GM18907 (cell line): ENCODE measurements at regions not wholly inside any gene's neighbourhood (a gene's known extent, or its start where the extent isn't known, plus 50 kb on each side); places are given as distances from the start of the nearest gene placed in this dataset.
"Not testable (repeated sequence)": the region's sequence is repeated elsewhere in the genome, so short reads cannot be mapped to it uniquely, and the experiment has no call there.

Source experiments
- ATAC-seq: cut with Tn5 transposase; IDR thresholded peaks from one replicate; pipeline ENCODE4 v1.9.1; 2021; ENCODE audit warnings: mild to moderate bottlenecking, moderate library complexity; ENCODE audit not compliant: unreplicated experiment

- no peak for ATAC-seq
Observed at GRCh38 chr2:154580767-154581166, 117.7 kb upstream of the KCNJ3 start.

GRCh38 chr2:154582694-154583093, 115.8 kb upstream of the KCNJ3 start:
- ATAC-seq, result not testable (repeated sequence)

GRCh38 chr2:154583274-154583673, 115.2 kb upstream of the KCNJ3 start:
- not testable (repeated sequence) for ATAC-seq

GRCh38 chr2:154587739-154588138, 110.8 kb upstream of the KCNJ3 start:
- no peak for ATAC-seq

GRCh38 chr2:154588838-154589237, 109.7 kb upstream of the KCNJ3 start:
- ATAC-seq, result no peak

DNA sequence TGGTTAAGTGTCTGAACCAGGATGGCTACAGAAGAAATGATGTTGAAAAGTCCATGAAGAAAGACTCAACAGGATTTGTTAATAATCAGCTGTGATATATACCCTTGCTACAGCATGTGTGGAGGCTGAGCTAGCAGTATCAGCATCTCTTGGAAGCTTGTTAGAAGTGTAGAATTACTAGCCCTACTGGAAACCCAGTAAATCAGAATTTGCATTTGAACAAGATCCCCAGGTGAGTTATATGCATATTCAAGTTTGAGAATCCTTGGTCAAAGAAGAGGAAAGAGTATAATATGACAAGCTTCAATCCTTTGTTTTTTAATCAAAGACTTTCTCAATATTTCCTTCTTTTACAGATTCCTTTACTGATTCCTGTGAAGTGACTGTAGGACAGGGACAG, 109.0 kb upstream of the KCNJ3 start:
- ATAC-seq, result no peak

DNA sequence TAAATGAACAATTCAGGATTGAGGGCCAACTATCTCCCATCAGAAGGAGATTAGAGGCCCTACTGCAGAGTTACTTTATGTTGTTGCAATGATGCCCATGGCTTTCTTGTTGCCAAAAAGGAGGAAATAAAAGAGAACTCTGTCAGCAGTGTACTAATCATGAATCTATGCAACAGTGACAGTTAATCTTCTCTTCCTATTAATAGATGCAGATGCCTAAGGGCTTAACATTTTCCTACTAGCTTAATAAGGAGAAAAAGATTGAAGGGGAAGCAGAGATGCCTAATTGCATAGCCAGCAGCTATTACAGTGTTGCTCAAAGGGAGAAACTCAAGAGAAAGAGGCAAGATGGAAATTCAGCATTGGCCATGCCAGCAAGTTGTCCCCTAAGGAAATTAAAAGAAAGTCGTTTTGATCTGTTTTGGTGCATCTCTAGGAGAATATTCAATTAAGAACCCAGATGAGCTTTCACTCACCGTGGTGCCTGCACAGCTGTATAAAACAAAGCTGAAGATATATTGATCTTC, 107.1 kb upstream of the KCNJ3 start:
- no peak for ATAC-seq

DNA sequence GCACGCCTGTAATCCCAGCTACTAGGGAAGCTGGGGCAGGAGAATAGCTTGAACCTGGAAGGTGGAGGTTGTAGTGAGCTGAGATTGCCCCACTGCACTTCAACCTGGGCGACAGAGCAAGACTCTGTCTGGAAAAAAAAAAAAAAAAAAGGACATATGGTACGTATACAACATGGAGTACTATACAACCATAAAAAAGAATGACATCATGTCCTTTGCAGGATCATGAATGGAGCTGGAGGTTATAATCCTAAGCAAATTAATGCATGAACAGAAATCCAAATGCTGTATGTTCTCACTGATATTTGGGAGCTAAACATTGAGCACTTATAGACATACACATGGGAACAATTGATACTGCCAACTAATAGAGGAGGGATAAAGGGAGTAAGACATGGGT, 99.3 kb upstream of the KCNJ3 start:
- ATAC-seq, result no peak

DNA sequence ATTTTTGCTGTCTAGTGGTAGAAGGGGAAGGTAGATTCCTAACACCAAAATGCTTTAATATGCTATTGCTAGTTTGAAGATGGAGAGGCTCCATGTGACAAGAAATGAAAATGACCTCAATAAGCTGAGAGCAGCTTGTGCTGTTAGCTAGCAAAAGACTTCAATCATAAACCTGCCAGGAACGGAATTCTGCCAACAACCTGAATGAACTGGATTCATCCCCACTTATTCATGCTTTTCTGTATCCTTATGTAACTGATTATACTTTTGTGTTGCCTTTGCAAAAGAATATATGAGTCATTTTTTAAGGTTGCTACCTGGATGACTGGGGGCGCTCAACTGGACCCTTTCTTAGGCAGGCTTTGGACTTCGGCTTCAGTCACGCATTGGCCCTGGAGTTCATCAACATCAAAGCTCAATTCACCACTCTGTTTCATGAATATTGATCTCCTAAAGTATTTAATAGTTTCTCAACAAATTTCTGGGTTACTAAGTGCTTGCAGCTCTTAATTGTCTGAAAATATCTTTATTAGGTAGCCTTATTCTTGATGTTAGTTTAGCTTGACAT, 97.5 kb upstream of the KCNJ3 start:
- ATAC-seq, result no peak

- no peak for ATAC-seq
Observed at GRCh38 chr2:154603682-154604081, 94.8 kb upstream of the KCNJ3 start.

DNA sequence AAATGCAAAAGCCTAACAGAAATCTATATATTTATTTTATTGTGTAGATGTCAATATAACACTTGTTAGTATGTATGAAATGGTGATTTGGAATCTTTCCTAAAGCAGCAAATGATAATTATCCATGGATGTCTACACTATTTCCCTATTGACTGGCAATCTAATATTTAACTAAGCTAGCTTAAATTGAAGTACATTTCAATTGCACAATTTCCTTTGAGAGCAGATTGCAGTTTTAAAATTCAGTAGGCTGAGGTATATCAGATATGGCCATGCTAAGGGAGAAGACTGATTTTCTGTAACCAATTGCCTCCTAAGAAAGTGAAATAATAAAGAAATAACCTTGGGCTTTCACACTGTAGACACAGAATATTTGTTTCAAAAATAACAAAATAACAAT, 90.1 kb upstream of the KCNJ3 start:
- no peak for ATAC-seq

DNA sequence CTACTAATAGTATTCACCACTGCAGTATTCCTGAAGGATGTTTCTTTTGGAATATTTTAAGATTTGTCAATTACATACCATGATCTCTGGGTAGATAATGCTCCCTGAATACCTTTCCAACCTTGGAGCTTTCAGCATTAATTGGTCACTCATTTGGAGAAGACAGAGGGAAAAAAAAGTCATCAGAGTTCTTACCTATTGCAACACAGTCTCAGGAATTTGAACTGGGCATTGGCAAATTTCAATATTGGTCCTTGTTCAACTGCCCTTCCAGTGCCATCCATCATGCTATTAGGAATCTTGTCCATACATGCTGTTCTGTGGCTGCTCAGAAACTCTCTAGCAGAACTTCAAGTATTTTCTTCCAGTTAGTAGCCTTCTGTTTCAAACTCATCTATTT, 83.6 kb upstream of the KCNJ3 start:
- no peak for ATAC-seq

- no peak for ATAC-seq
Observed at GRCh38 chr2:154616659-154617058, 81.8 kb upstream of the KCNJ3 start.

- no peak for ATAC-seq
Observed at GRCh38 chr2:154620471-154620870, 78.0 kb upstream of the KCNJ3 start.

DNA sequence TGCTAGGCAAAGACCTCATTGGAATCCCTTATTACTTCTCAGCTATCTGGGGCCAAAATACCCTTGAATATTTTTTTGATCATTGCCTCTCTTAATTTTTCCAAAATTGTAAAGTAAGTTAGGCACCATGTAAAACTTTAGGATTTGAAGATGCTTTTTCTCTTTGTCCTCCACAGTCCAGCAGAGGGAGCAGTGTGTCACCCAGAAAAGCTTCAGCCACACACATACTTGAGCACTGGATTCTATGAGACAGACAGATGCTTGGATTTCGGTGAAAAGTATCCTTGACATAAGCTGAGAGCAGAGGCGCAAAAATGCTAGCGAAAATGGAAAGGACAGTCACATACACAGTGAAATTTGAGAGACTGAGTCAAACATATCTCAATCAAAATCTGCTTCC, 74.7 kb upstream of the KCNJ3 start:
- peak; percentile 63 for ATAC-seq

DNA sequence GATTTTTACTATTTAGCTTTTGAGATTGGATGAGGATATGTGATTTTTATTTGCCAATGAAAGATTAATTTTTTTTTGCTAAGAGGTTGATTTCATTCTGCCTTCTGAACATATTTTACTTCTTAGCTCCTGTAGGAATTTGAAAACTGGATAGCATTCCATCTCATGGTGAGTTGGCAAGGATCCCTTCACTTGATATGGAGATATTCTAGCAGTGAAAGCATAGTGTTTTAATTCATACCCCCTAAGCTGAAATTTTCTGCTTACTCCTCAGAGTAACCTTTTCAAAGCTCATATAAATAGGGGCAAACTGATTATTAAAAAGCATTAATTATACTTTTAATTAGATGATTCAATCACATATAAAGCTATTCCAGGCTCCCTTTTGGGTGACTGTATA, 61.0 kb upstream of the KCNJ3 start:
- no peak for ATAC-seq

GRCh38 chr2:154638783-154639182, 59.7 kb upstream of the KCNJ3 start:
- no peak for ATAC-seq

GRCh38 chr2:154640000-154640399, 58.5 kb upstream of the KCNJ3 start:
- no peak for ATAC-seq
